ENCODE measurements at regions not wholly inside any gene's neighbourhood (a gene's known extent, or its start where the extent isn't known, plus 50 kb on each side); places are given as distances from the start of the nearest gene placed in this dataset.

- TF ChIP-seq SRF (IDR thresholded peaks at IDR 0.05; ENCODE audit: low read depth) (no peak), EGR1 (IDR thresholded peaks at IDR 0.05; ENCODE audit: low read depth) (no peak), POLR2A (IDR thresholded peaks at IDR 0.05; ENCODE audit: borderline replicate concordance, extremely low read depth, insufficient read depth, insufficient read length) (no peak), CTCF (IDR thresholded peaks at IDR 0.05 in 2 of 3, conservative IDR thresholded peaks at IDR 0.05 in 1 of 3; ENCODE audit: borderline replicate concordance in 1 of 3, insufficient read depth in 1 of 3, low read depth in 2 of 3, low read length in 2 of 3) (no peak), SIN3A (IDR thresholded peaks at IDR 0.05; ENCODE audit: low read depth) (no peak), EZH2 (IDR thresholded peaks at IDR 0.05) (no peak), CEBPB (IDR thresholded peaks at IDR 0.05; ENCODE audit: low read depth) (no peak)
These were observed 576.1 kb downstream of the DCDC2C start for GRCh38 chr2:4279431-4279830.
